ENCODE measurements at regions not wholly inside any gene's neighbourhood (a gene's known extent, or its start where the extent isn't known, plus 50 kb on each side); places are given as distances from the start of the nearest gene placed in this dataset.

GRCh38 chr4:137067735-137068134, 464.6 kb downstream of the PCDH18 start:
- no peak for DNase-seq (ENCODE audit: low spot score)

- DNase-seq (ENCODE audit: low spot score): no peak
Measured at GRCh38 chr4:137065311-137065710, 467.0 kb downstream of the PCDH18 start.

DNA sequence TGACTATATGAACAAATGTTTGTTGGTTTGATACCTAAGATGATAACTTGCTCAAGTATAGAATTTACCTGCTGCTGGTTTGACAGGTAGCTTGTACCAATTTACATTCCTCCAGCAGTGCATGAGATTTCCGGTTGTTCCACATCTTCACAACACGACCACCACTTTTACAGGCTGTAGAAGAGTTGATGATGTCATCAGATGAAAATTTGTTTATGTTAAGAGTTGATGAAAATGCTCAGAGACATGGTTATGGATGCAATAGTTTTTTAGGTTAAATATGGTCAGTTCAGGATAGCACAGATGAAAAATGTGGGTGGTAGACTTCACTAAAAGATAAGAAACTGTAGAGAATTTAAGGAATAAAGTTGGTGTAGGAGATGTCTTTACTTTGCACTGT, 468.3 kb downstream of the PCDH18 start:
- DNase-seq (ENCODE audit: low spot score): no peak

DNA sequence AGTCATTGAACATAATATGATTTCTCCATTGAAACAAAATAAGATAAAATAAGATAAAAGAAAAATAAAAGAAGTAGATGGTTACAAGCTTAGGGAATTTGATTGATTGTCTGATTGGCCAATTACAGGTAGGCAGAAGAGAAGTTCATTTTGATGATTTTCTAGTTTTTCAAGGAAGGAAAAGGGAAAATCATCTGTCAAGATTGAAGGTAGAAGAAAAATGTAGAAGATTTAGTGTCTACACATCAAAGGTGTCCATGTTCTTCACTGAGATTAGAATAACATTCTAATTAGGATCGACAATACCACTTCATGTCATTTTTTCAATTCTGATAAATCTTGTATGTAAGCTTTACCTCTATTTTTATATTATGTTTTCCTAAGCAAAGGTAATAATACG, 489.1 kb downstream of the PCDH18 start:
- DNase-seq (ENCODE audit: low spot score): no peak

GRCh38 chr4:137039370-137039769, 492.9 kb downstream of the PCDH18 start:
- DNase-seq (ENCODE audit: low spot score): no peak

GRCh38 chr4:137032222-137032621, 500.1 kb downstream of the PCDH18 start:
- DNase-seq (ENCODE audit: low spot score): no peak

- no peak for DNase-seq (ENCODE audit: low spot score)
Measured at GRCh38 chr4:137029026-137029425, 503.3 kb downstream of the PCDH18 start.

- no peak for DNase-seq (ENCODE audit: low spot score)
Measured at GRCh38 chr4:137025484-137026059, 506.7 kb downstream of the PCDH18 start.

- no peak for DNase-seq (ENCODE audit: low spot score)
Measured at GRCh38 chr4:137015426-137016409, 516.6 kb downstream of the PCDH18 start.

DNA sequence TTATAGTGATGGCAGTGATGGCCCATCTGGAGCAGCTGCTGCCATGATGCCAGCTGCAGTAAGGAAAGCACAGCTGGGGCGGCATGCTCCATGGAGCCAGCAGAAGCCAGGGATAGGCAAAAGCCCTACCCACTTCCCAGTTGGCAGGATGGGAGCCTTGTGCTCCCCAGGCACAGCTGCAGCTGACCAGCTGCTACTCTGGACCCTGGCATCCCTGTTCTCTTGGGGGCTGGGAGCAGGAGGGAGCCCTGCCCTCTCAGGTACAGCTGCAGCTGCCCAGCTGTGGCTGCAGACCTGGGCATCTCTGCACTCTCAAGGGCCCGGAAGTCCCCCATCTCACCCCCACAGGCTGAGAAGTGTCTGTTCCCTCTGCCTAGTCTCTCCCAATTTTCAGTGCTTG, 531.9 kb downstream of the PCDH18 start:
- no peak for DNase-seq (ENCODE audit: low spot score)

GRCh38 chr4:136992032-136992431, 540.3 kb downstream of the PCDH18 start:
- DNase-seq (ENCODE audit: low spot score): no peak

- no peak for DNase-seq (ENCODE audit: low spot score)
Measured at GRCh38 chr4:136985683-136986082, 546.6 kb downstream of the PCDH18 start.

- no peak for DNase-seq (ENCODE audit: low spot score)
Measured at GRCh38 chr4:136967069-136967468, 565.2 kb downstream of the PCDH18 start.

DNA sequence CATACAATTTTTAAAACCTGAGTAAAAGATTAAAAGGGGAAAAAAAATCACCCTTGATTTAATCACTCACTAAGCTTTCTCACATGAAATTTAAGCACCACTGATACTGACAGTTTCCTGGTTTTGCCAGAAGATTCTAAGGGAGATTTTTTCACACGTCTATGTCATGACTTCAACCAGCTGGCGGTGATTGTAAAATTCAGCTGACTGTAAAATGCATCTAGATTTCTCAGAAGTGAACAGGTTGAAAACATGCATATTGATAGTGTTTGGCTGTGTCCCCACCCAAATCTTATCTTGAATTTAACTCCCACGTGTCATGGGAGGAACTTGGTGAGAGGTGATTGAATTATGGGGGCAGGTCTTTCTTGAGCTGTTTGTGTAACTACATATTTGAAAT, 566.8 kb downstream of the PCDH18 start:
- no peak for DNase-seq (ENCODE audit: low spot score)

DNA sequence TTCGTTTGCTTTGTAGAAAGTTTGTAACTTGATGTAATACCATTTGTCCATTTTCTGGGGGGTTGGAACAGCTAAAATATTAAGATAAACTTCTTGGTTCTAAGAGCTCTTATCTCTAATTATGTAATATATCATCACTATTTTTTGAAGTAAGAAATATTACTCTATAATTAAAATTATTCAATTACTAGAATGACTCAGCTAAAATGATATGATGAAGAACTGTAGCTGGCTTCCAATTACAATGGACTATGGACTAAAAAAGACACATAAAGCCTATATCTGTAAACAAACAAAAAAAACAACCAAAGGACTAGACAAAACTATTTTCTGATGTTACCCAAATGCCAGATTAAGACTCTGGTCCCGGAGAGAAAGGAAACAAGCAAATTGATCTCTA, 569.4 kb downstream of the PCDH18 start:
- DNase-seq (ENCODE audit: low spot score): no peak

DNA sequence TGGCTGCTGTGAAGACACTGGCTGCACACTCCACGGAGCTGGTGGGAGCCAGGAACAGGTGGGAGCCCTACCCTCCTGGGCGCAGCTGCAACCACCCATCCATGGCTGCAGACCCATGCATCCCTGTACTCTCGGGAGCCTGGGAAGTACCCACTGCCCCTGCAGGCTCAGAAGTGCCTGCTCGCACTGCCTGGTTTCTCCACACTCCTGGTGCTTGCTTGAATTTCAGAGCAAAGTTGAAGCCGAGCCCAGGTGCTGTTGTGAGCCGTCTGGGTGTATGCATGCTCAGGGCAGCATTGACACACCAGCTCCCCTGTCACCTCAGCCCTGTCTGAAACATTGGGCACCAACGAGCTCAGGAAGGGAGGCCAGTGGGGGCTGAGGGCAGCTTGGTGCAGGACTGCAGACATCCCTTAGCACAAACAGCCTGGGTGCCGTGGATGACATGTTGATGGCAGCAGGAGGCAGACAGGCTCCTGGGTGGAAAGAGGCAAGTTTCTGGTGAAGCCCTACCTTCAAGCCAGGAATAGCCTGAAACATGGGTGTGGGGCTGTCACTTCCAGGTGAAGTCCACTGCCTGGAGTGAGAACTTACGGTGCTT, 585.9 kb downstream of the PCDH18 start:
- no peak for DNase-seq (ENCODE audit: low spot score)

GRCh38 chr4:136939781-136940180, 592.5 kb downstream of the PCDH18 start:
- no peak for DNase-seq (ENCODE audit: low spot score)

DNA sequence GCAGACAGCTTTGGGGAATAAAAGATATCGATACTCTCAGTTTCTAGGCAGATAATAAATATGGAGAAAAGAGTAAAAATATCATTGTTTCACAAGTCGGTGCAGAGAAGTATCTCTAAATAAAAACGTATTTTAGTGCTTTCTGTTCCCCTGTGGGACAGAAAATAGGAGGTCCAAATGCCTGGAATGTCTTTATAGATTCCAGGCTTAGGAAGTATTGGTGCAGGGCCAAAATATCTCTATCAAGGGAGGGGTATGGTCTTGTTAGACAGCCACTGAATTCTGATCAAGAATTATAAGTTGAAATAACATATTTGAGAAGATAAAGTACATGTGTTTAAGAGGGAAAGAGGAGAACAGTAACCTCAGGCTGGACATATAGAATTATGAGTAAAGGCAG, 596.4 kb downstream of the PCDH18 start:
- no peak for DNase-seq (ENCODE audit: low spot score)

- no peak for DNase-seq (ENCODE audit: low spot score)
Measured at GRCh38 chr4:136935305-136935704, 597.0 kb downstream of the PCDH18 start.

GRCh38 chr4:136934601-136935000, 597.7 kb downstream of the PCDH18 start:
- no peak for DNase-seq (ENCODE audit: low spot score)

- DNase-seq (ENCODE audit: low spot score): no peak
Measured at GRCh38 chr4:136931781-136932180, 600.5 kb downstream of the PCDH18 start.

DNA sequence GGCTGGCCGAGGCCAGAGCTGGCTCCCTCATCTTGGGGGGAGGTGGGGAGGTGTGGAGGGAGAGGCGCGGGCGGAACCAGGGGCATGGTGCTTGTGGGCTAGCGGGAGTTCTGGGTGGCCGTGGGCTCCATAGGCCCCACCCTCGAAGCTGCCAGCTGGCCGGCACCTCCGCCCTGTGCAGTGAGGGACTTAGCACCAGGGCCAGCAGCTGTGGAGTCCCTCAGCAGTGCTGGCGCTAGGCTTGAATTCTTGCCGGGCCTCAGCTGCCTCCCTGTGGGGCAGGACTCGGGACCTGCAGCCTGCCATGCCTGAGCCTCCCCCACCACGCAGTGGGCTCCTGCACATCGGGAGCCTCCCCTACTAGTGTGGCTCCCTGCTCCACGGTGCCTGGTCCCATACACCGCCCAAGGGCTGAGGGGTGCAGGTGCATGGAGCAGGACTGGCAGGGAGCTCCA, 603.3 kb downstream of the PCDH18 start:
- no peak for DNase-seq (ENCODE audit: low spot score)

GRCh38 chr4:136927172-136927571, 605.1 kb downstream of the PCDH18 start:
- DNase-seq (ENCODE audit: low spot score): peak; percentile 12
